Naive B cell (primary cell): ENCODE measurements at regions not wholly inside any gene's neighbourhood (a gene's known extent, or its start where the extent isn't known, plus 50 kb on each side); places are given as distances from the start of the nearest gene placed in this dataset.
"Not testable (repeated sequence)": the region's sequence is repeated elsewhere in the genome, so short reads cannot be mapped to it uniquely, and the experiment has no call there.

Source experiments
- ATAC-seq, 2 donors: fragments of 150-1000 bp; cut with Tn5 transposase; 2 replicates each; pipeline ENCODE4 v1.10.0; 2021; ENCODE audit warnings: low read depth in 2 of 2, mild to moderate bottlenecking in 2 of 2, moderate library complexity in 2 of 2
- DNase-seq: peaks from one replicate; pipeline ENCODE4 v3.0.0; 2022
- H3K27ac Mint-ChIP-seq, 6 donors: one replicate each; pipeline ENCODE4 v1.8.0; 2020 to 2022; ENCODE audit warnings: mild to moderate bottlenecking in 6 of 6, mixed read lengths in 6 of 6, moderate library complexity in 5 of 6, inconsistent platforms in 2 of 6
- H3K27me3 Mint-ChIP-seq, 3 donors: one replicate each; pipeline ENCODE4 v1.8.0; 2021 to 2022; ENCODE audit warnings: mixed read lengths in 3 of 3, mild to moderate bottlenecking in 1 of 3
- H3K36me3 Mint-ChIP-seq, 2 donors: one replicate each; pipeline ENCODE4 v1.8.0; 2020 to 2022; ENCODE audit warnings: mixed read lengths in 2 of 2, inconsistent platforms in 1 of 2, mild to moderate bottlenecking in 1 of 2
- H3K4me1 Mint-ChIP-seq, 3 donors: one replicate each; pipeline ENCODE4 v1.8.0; 2020 to 2022; ENCODE audit warnings: mixed read lengths in 3 of 3, inconsistent platforms in 1 of 3, mild to moderate bottlenecking in 1 of 3, moderate library complexity in 1 of 3
- H3K4me3 Mint-ChIP-seq, 8 donors: one replicate each; pipeline ENCODE4 v1.8.0; 2020 to 2022; ENCODE audit warnings: mild to moderate bottlenecking in 8 of 8, mixed read lengths in 8 of 8, moderate library complexity in 8 of 8, inconsistent platforms in 2 of 8
- H3K9me3 Mint-ChIP-seq, 7 donors: one replicate each; pipeline ENCODE4 v1.8.0; 2020 to 2022; ENCODE audit warnings: mixed read lengths in 7 of 7, mild to moderate bottlenecking in 5 of 7, inconsistent platforms in 2 of 7, moderate library complexity in 1 of 7

GRCh38 chr4:72846280-72847111 is 223.0 kb downstream of the COX18 start:
- Mint-ChIP-seq H3K4me1 (no peaks in the 10 kb centered on the region), H3K36me3 (no peaks in the 10 kb centered on the region), H3K27ac (no peak overlapping the region), H3K9me3 (peaks cover 0 to 22% (median 7%) of the 10 kb centered on the region in 7 donors), H3K27me3 (no peaks in the 10 kb centered on the region), H3K4me3 (no peak overlapping the region)
- no peak for ATAC-seq
- DNase-seq = no peak

DNA sequence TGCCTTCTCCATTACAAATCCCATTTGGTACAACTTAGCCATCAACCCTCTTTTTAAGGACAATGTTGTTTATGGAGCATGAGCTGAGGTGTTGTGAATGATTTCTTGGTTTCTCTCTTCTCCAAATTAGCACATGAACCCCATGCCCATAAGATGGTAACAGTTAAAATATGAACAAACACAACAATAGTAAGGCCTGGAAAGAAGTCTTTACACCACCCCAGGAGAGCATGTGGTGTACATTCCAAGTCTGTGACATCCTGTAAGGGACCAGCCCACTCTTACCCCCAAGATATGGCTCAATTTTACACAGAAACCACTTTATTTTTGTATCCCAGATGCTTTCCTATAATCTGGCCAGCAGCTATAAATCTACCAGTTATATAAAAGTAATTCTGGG is 226.1 kb downstream of the COX18 start:
- Mint-ChIP-seq H3K4me3 (no peak overlapping the region), H3K4me1 (no peaks in the 10 kb centered on the region), H3K27ac (no peak overlapping the region), H3K36me3 (no peaks in the 10 kb centered on the region), H3K27me3 (no peaks in the 10 kb centered on the region), H3K9me3 (peaks cover 0 to 14% (median 3%) of the 10 kb centered on the region in 7 donors)
- ATAC-seq = no peak
- DNase-seq = no peak

DNA sequence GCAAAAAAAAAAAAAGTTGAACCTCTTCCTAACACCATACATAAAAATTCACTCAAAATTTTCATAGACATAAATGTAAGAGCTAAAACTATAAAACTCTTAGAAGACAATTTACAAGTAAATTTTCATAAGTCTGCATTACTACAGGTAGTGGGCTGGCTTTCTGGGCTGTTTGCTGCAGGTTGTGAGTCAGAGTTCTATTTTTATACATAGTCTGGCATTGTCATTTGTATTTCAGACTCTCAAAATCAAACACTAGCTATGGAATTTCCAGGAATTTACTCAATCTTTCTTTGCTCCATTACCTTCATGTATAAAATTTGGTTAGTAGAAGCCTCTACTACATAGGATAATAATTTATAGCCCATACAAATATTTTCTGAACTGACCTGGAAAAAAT is 227.2 kb downstream of the COX18 start:
- H3K4me3 Mint-ChIP-seq = no peak overlapping the region
- DNase-seq = no peak
- no peaks in the 10 kb centered on the region for H3K4me1 Mint-ChIP-seq
- no peak for ATAC-seq
- H3K27ac Mint-ChIP-seq = no peak overlapping the region
- no peaks in the 10 kb centered on the region for H3K27me3 Mint-ChIP-seq
- no peaks in the 10 kb centered on the region for H3K36me3 Mint-ChIP-seq
- peaks cover 0 to 15% (median 4%) of the 10 kb centered on the region in 7 donors for H3K9me3 Mint-ChIP-seq

- H3K27me3 Mint-ChIP-seq, H3K27ac Mint-ChIP-seq, H3K4me3 Mint-ChIP-seq, DNase-seq, H3K36me3 Mint-ChIP-seq, ATAC-seq, H3K4me1 Mint-ChIP-seq: not testable (repeated sequence)
- peaks cover 3 to 23% (median 8%) of the 10 kb centered on the region in 7 donors for H3K9me3 Mint-ChIP-seq
Observed at GRCh38 chr4:72840166-72840565, 229.3 kb downstream of the COX18 start.

- no peak for DNase-seq
- H3K36me3 Mint-ChIP-seq = no peaks in the 10 kb centered on the region
- no peak for ATAC-seq
- no peak overlapping the region for H3K4me3 Mint-ChIP-seq
- H3K4me1 Mint-ChIP-seq = no peaks in the 10 kb centered on the region
- H3K27ac Mint-ChIP-seq = no peak overlapping the region
- H3K27me3 Mint-ChIP-seq = no peaks in the 10 kb centered on the region
- H3K9me3 Mint-ChIP-seq = peaks cover 3 to 49% (median 13%) of the 10 kb centered on the region in 7 donors
Observed at GRCh38 chr4:72828864-72829263, 240.7 kb downstream of the COX18 start.

GRCh38 chr4:72827968-72828367 is 241.5 kb downstream of the COX18 start:
- Mint-ChIP-seq H3K27ac (no peak overlapping the region), H3K4me1 (no peaks in the 10 kb centered on the region), H3K27me3 (no peaks in the 10 kb centered on the region), H3K9me3 (peaks cover 3 to 44% (median 11%) of the 10 kb centered on the region in 7 donors), H3K36me3 (no peaks in the 10 kb centered on the region), H3K4me3 (no peak overlapping the region)
- DNase-seq (no peak), ATAC-seq (no peak)

GRCh38 chr4:72820107-72820506 is 249.4 kb downstream of the COX18 start:
- Mint-ChIP-seq H3K9me3 (peaks cover 0 to 7% (median 0%) of the 10 kb centered on the region in 7 donors), H3K27me3 (no peaks in the 10 kb centered on the region), H3K4me1 (no peaks in the 10 kb centered on the region), H3K36me3 (no peaks in the 10 kb centered on the region), H3K27ac (no peak overlapping the region), H3K4me3 (no peak overlapping the region)
- ATAC-seq (no peak), DNase-seq (no peak)

DNA sequence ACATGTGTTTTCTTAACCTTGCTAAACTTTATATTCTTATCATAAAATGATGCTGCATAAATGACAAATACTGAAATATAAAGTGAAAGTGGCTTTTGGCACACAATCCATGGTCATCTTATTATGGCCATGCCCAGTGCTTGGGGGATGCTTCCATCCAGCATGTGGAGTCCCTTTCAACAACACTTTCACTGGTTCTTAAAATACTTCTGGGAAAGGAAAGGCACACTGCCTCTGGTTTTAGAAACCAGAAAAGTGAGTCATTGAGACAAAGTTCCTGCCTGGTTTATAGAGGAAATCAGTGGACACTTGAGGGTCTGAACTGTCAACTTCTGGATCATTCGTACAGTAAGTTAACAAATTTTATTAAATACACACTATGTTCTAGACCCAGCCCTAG is 248.0 kb upstream of the ADAMTS3 start:
- no peaks in the 10 kb centered on the region for H3K4me1 Mint-ChIP-seq
- no peak for ATAC-seq
- H3K27me3 Mint-ChIP-seq = no peaks in the 10 kb centered on the region
- H3K36me3 Mint-ChIP-seq = no peaks in the 10 kb centered on the region
- H3K9me3 Mint-ChIP-seq = peaks cover 0 to 1% (median 0%) of the 10 kb centered on the region in 7 donors
- DNase-seq = no peak
- H3K27ac Mint-ChIP-seq = no peak overlapping the region
- no peak overlapping the region for H3K4me3 Mint-ChIP-seq

GRCh38 chr4:72814241-72814640 is 245.2 kb upstream of the ADAMTS3 start:
- no peaks in the 10 kb centered on the region for H3K4me1 Mint-ChIP-seq
- DNase-seq (no peak), ATAC-seq (no peak)
- H3K27me3 Mint-ChIP-seq = no peaks in the 10 kb centered on the region
- no peaks in the 10 kb centered on the region for H3K36me3 Mint-ChIP-seq
- no peak overlapping the region for H3K4me3 Mint-ChIP-seq
- H3K9me3 Mint-ChIP-seq = peaks cover 0 to 5% (median 0%) of the 10 kb centered on the region in 7 donors
- no peak overlapping the region for H3K27ac Mint-ChIP-seq

DNA sequence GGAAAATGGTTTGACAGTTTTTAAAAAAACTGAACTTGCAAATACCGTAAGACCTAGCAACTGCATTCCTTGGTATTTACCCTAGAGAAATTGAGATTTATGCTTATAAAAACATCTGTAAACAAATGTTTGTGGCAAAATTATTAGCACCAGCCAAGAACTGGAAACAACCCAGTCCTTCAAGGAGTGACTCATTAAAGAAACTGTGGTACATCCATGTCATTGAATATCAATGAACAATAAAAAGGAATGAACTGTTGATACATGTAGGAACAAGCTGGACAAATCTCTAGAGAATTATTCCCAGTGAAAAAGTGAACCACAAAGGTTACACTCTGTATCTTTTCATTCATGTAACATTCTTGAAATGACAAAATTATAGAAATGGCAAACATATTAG is 240.2 kb upstream of the ADAMTS3 start:
- no peaks in the 10 kb centered on the region for H3K36me3 Mint-ChIP-seq
- DNase-seq (no peak), ATAC-seq (no peak)
- H3K27me3 Mint-ChIP-seq = no peaks in the 10 kb centered on the region
- H3K27ac Mint-ChIP-seq = no peak overlapping the region
- H3K9me3 Mint-ChIP-seq = peaks cover 0 to 8% (median 1%) of the 10 kb centered on the region in 7 donors
- H3K4me3 Mint-ChIP-seq = no peak overlapping the region
- no peaks in the 10 kb centered on the region for H3K4me1 Mint-ChIP-seq

DNA sequence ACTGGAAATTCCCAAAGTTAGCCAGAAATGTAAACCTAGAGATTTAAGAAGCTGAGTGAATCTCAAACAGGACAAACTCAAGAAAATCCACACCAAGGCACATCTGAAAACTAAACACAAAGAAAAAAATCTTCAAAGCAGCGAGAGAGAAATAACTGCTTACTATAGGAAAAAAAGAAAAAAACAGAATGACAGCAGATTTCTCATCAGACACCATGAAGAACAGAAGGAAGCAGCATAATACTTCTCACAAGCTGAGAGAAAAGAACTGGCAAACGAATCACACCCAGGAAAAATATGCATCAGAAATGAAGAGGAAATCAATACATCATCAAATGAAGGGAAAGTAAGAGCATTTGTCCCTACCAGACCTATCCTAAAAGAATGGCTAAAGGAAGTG is 236.3 kb upstream of the ADAMTS3 start:
- DNase-seq (no peak), ATAC-seq (no peak)
- Mint-ChIP-seq H3K4me1 (no peaks in the 10 kb centered on the region), H3K4me3 (no peak overlapping the region), H3K27me3 (no peaks in the 10 kb centered on the region), H3K9me3 (peaks cover 0 to 10% (median 1%) of the 10 kb centered on the region in 7 donors), H3K27ac (no peak overlapping the region), H3K36me3 (no peaks in the 10 kb centered on the region)

GRCh38 chr4:72797486-72797885 is 228.5 kb upstream of the ADAMTS3 start:
- Mint-ChIP-seq H3K27ac (no peak overlapping the region), H3K9me3 (peaks cover 3 to 54% (median 9%) of the 10 kb centered on the region in 7 donors), H3K27me3 (no peaks in the 10 kb centered on the region), H3K4me1 (no peaks in the 10 kb centered on the region), H3K36me3 (peaks cover 0 to 7% of the 10 kb centered on the region in 2 donors), H3K4me3 (no peak overlapping the region)
- no peak for DNase-seq
- ATAC-seq = no peak

GRCh38 chr4:72791054-72791453 is 222.0 kb upstream of the ADAMTS3 start:
- Mint-ChIP-seq H3K9me3 (peaks cover 0 to 26% (median 4%) of the 10 kb centered on the region in 7 donors), H3K4me3 (no peak overlapping the region), H3K27me3 (no peaks in the 10 kb centered on the region), H3K36me3 (no peaks in the 10 kb centered on the region), H3K4me1 (no peaks in the 10 kb centered on the region), H3K27ac (peak overlapping the region in 1 of 6 donors; percentile 39)
- DNase-seq (no peak), ATAC-seq (no peak)

DNA sequence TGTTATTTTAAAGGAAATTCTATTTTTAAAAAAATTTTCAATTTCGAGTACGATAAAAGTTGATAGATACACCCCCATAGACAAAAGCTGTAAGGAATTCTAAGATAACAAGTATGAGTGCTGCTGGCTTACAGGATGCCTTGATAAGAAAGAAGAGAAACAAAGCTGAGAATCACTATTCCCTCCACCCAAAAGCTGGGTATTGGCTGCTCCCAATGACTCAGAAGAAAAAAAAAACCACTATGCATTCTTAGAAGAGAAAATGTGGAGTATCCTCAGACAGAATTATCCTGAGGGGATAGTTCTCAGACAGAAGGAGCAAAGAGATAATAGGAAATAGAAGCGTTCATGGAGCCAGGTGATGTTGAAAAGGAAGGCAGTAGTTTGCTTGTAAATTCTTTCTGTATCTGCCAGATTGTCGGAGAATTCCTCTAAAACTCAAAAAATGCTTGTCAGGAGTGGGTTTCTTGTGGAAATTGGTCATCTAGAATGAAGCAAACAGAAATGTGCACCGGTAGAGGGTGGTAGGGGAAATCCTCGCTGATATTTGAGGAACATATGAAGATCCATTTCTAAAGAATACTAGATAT is 217.5 kb upstream of the ADAMTS3 start:
- Mint-ChIP-seq H3K27me3 (no peaks in the 10 kb centered on the region), H3K9me3 (peaks cover 0 to 9% (median 2%) of the 10 kb centered on the region in 7 donors), H3K4me1 (no peaks in the 10 kb centered on the region), H3K36me3 (no peaks in the 10 kb centered on the region), H3K27ac (no peak overlapping the region), H3K4me3 (no peak overlapping the region)
- ATAC-seq (no peak), DNase-seq (no peak)
